WTC11 (cell line): ENCODE measurements at regions not wholly inside any gene's neighbourhood (a gene's known extent, or its start where the extent isn't known, plus 50 kb on each side); places are given as distances from the start of the nearest gene placed in this dataset.

Source experiments
- ATAC-seq: fragments of 200-7000 bp; cut with Tn5 transposase; 2 replicates; pipeline ENCODE4 v1.10.0; 2021; ENCODE audit warnings: mild to moderate bottlenecking, moderate library complexity
- CTCF ChIA-PET: fragments of 300-600 bp; sonication (Branson Sonifier 250); formaldehyde crosslinking; loops from one replicate; lab custom pipeline; 2021; ENCODE audit warnings: antibody characterized with exemption; lab: Charles Lee
- POLR2A ChIA-PET: fragments of 350-600 bp; sonication (Branson Sonifier 250); formaldehyde crosslinking; loops from one replicate; lab custom pipeline; 2021; ENCODE audit warnings: antibody characterized with exemption; lab: Charles Lee
- DNase-seq: peaks from one replicate; pipeline ENCODE4 v3.0.0; 2021; ENCODE audit warnings: low spot score
- H3K27ac Mint-ChIP-seq: 2 replicates; pipeline ENCODE4 v1.8.0; 2021; ENCODE audit warnings: mixed read lengths
- H3K27me3 Mint-ChIP-seq: 2 replicates; pipeline ENCODE4 v1.8.0; 2021; ENCODE audit warnings: low read depth, mild to moderate bottlenecking, moderate library complexity, mixed read lengths
- H3K36me3 Mint-ChIP-seq: 2 replicates; pipeline ENCODE4 v1.8.0; 2021; ENCODE audit warnings: mixed read lengths
- H3K4me1 Mint-ChIP-seq: 2 replicates; pipeline ENCODE4 v1.8.0; 2022; ENCODE audit warnings: mixed read lengths
- H3K4me3 Mint-ChIP-seq: 2 replicates; pipeline ENCODE4 v1.8.0; 2021; ENCODE audit warnings: mild to moderate bottlenecking, moderate library complexity, mixed read lengths
- H3K9me3 Mint-ChIP-seq: 2 replicates; pipeline ENCODE4 v1.8.0; 2021; ENCODE audit warnings: mixed read lengths
- CBFB ChIP-seq: sonication (generic); formaldehyde crosslinking; IDR thresholded peaks from 2 replicates; pipeline ENCODE4 v1.8.1; 2022; ENCODE audit warnings: mild to moderate bottlenecking, low read depth, missing genetic modification reagents
- ELF4 ChIP-seq: sonication (generic); formaldehyde crosslinking; IDR thresholded peaks from 2 replicates; pipeline ENCODE4 v1.8.1; 2022; ENCODE audit warnings: low read depth, mild to moderate bottlenecking, moderate library complexity, missing genetic modification reagents
- FOXK1 ChIP-seq: sonication (generic); formaldehyde crosslinking; IDR thresholded peaks from 2 replicates; pipeline ENCODE4 v1.8.0; 2022; ENCODE audit warnings: mild to moderate bottlenecking, moderate library complexity, missing genetic modification reagents
- GABPB1 ChIP-seq: sonication (generic); formaldehyde crosslinking; IDR thresholded peaks from 2 replicates; pipeline ENCODE4 v1.8.1; 2023; ENCODE audit warnings: mild to moderate bottlenecking, missing genetic modification reagents
- GTF2I ChIP-seq: fragments of 250-450 bp; sonication (Bioruptor Pico); conservative IDR thresholded peaks from 2 replicates; pipeline ENCODE4 v1.4.0; 2021; ENCODE audit warnings: mild to moderate bottlenecking
- IRF2 ChIP-seq: sonication (generic); formaldehyde crosslinking; IDR thresholded peaks from 2 replicates; pipeline ENCODE4 v1.8.0; 2022; ENCODE audit warnings: low read depth, missing genetic modification reagents, borderline replicate concordance
- MXD4 ChIP-seq: fragments of 250-450 bp; sonication (Bioruptor Pico); IDR thresholded peaks from 2 replicates; pipeline ENCODE4 v1.8.0; 2021; ENCODE audit warnings: mild to moderate bottlenecking, moderate library complexity, borderline replicate concordance
- MYBL2 ChIP-seq: sonication (generic); formaldehyde crosslinking; IDR thresholded peaks from 2 replicates; pipeline ENCODE4 v1.8.1; 2023; ENCODE audit warnings: mild to moderate bottlenecking, moderate library complexity, missing genetic modification reagents
- NR1H2 ChIP-seq: sonication (generic); formaldehyde crosslinking; IDR thresholded peaks from 2 replicates; pipeline ENCODE4 v1.9.0; 2021; ENCODE audit warnings: mild to moderate bottlenecking, moderate library complexity, missing genetic modification reagents
- OVOL2 ChIP-seq: fragments of 250-450 bp; sonication (Bioruptor Pico); IDR thresholded peaks from 2 replicates; pipeline ENCODE4 v1.9.0; 2021; ENCODE audit warnings: mild to moderate bottlenecking, borderline replicate concordance
- SOX15 ChIP-seq: fragments of 250-450 bp; sonication (Bioruptor Pico); IDR thresholded peaks from 2 replicates; pipeline ENCODE4 v1.9.0; 2021; ENCODE audit warnings: mild to moderate bottlenecking
- TEAD4 ChIP-seq: sonication (generic); formaldehyde crosslinking; IDR thresholded peaks from 2 replicates; pipeline ENCODE4 v1.8.0; 2022; ENCODE audit warnings: mild to moderate bottlenecking, missing genetic modification reagents
- ZNF416 ChIP-seq: fragments of 250-450 bp; sonication (Bioruptor Pico); IDR thresholded peaks from 2 replicates; pipeline ENCODE4 v1.9.0; 2021; ENCODE audit warnings: mild to moderate bottlenecking, inconsistent platforms
- ZNF671 ChIP-seq: fragments of 250-450 bp; sonication (Bioruptor Pico); IDR thresholded peaks from 2 replicates; pipeline ENCODE4 v1.8.0; 2021; ENCODE audit warnings: mild to moderate bottlenecking
- TF ChIP-seq, protein P1 (sequence below): fragments of 250-450 bp; sonication (Bioruptor Pico); IDR thresholded peaks from 2 replicates; pipeline ENCODE4 v1.9.0; 2021; ENCODE audit warnings: mild to moderate bottlenecking
- TF ChIP-seq, protein P2 (sequence below): fragments of 250-450 bp; sonication (Bioruptor Pico); conservative IDR thresholded peaks from 2 replicates; pipeline ENCODE4 v1.9.0; 2021; ENCODE audit warnings: mild to moderate bottlenecking
- TF ChIP-seq, protein P3 (sequence below): sonication (generic); formaldehyde crosslinking; IDR thresholded peaks from 2 replicates; pipeline ENCODE4 v1.8.1; 2023; ENCODE audit warnings: mild to moderate bottlenecking, missing genetic modification reagents
- TF ChIP-seq, protein P4 (sequence below): sonication (generic); formaldehyde crosslinking; IDR thresholded peaks from 2 replicates; pipeline ENCODE4 v1.8.1; 2023; ENCODE audit warnings: mild to moderate bottlenecking, missing genetic modification reagents, moderate library complexity
- TF ChIP-seq, protein P5 (sequence below): sonication (generic); formaldehyde crosslinking; IDR thresholded peaks from 2 replicates; pipeline ENCODE4 v1.8.1; 2023; ENCODE audit warnings: mild to moderate bottlenecking, missing genetic modification reagents, moderate library complexity
- TF ChIP-seq, protein P6 (sequence below): fragments of 250-450 bp; sonication (Bioruptor Pico); IDR thresholded peaks from 2 replicates; pipeline ENCODE4 v1.8.0; 2021; ENCODE audit warnings: mild to moderate bottlenecking
- TF ChIP-seq, protein P7 (sequence below): sonication (generic); formaldehyde crosslinking; conservative IDR thresholded peaks from 2 replicates; pipeline ENCODE4 v1.8.1; 2022; ENCODE audit warnings: mild to moderate bottlenecking, missing genetic modification reagents
- TF ChIP-seq, protein P8 (sequence below): sonication (generic); formaldehyde crosslinking; IDR thresholded peaks from 2 replicates; pipeline ENCODE4 v1.8.1; 2023; ENCODE audit warnings: mild to moderate bottlenecking, moderate library complexity, missing genetic modification reagents

DNA sequence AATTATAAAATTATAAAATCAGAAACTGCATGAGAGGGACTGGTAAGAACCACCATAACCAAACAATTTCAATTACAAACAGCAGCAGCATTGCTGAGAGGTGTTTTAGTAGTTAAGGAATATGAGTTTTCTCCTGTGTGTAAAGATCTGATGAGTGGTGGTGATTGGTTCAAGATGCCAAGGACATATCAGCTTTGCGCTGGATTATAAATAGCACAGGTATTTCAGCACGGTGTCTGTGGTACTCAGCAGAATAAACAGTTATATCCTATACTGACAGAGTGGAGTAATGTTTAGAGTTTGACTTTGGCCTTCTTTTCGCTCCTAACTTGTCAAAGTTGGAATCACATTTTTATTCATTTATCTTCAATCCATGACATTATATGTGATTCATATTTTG is 501.0 kb downstream of the CDH26 start (continued):
- TF ChIP-seq IRF2 (no peak), NR1H2 (CRISPR knock-in tag) (no peak)
- TF ChIP-seq, protein P1, sequence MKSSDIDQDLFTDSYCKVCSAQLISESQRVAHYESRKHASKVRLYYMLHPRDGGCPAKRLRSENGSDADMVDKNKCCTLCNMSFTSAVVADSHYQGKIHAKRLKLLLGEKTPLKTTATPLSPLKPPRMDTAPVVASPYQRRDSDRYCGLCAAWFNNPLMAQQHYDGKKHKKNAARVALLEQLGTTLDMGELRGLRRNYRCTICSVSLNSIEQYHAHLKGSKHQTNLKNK = no peak
- TF ChIP-seq, protein P2, sequence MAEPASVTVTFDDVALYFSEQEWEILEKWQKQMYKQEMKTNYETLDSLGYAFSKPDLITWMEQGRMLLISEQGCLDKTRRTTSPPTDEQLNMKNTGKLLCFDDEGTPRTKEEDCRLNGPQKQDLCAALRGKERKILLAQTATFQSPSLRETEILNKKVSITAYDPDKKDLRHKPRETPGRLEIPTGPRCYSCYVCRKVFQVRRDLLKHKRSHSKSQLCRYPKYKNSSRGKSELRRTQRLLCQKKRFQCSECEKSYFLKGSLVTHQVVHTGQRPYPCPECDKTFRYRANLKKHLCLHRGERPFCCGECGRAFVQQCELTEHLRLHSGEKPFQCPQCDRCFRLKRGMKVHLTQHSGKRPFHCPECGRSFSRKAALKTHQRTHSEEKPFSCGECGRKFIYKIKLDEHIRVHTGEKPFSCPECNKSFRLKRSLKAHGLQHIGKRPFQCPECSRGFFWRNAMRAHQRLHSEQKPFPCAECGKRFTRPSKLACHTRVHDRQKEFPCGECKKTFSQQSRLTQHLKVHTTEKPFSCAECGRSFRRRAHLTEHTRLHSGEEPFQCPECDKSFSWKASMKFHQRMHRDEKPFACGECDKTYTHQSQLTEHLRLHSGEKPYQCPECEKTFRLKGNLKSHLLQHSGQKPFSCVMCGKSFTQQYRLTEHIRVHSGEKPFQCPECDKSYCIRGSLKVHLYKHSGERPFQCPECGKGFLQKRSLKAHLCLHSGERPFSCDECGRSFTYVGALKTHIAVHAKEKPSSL (CRISPR knock-in tag) = no peak
- TF ChIP-seq, protein P3, sequence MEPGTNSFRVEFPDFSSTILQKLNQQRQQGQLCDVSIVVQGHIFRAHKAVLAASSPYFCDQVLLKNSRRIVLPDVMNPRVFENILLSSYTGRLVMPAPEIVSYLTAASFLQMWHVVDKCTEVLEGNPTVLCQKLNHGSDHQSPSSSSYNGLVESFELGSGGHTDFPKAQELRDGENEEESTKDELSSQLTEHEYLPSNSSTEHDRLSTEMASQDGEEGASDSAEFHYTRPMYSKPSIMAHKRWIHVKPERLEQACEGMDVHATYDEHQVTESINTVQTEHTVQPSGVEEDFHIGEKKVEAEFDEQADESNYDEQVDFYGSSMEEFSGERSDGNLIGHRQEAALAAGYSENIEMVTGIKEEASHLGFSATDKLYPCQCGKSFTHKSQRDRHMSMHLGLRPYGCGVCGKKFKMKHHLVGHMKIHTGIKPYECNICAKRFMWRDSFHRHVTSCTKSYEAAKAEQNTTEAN = no peak
- TF ChIP-seq, protein P4, sequence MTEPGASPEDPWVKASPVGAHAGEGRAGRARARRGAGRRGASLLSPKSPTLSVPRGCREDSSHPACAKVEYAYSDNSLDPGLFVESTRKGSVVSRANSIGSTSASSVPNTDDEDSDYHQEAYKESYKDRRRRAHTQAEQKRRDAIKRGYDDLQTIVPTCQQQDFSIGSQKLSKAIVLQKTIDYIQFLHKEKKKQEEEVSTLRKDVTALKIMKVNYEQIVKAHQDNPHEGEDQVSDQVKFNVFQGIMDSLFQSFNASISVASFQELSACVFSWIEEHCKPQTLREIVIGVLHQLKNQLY = no peak
- TF ChIP-seq, protein P5, sequence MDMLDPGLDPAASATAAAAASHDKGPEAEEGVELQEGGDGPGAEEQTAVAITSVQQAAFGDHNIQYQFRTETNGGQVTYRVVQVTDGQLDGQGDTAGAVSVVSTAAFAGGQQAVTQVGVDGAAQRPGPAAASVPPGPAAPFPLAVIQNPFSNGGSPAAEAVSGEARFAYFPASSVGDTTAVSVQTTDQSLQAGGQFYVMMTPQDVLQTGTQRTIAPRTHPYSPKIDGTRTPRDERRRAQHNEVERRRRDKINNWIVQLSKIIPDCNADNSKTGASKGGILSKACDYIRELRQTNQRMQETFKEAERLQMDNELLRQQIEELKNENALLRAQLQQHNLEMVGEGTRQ (CRISPR knock-in tag) = no peak
- TF ChIP-seq, all 79 proteins: peak for 0

DNA sequence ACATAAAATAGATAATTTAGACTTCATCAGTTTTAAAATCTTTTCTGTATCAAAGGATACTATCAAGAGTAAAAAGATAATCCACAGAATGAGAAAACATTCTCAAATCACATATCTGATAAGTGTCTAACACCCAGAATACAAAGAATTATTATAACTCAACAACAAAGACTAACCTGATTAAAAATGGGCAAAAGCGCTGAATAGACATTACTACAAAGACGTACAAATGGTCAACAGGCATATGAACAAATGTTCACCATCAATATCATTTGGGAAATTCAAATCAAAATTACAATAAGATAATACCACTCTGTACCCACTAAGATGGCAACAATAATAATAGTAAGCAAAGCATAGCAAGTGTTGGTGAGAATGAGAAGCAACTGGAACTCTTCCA is 503.8 kb downstream of the CDH26 start:
- Mint-ChIP-seq H3K36me3 (peaks cover 4% of the 10 kb centered on the region; the same call in 1 of the 2 replicates), H3K27me3 (peaks cover 56% of the 10 kb centered on the region), H3K27ac (no peak overlapping the region), H3K4me1 (no peaks in the 10 kb centered on the region), H3K9me3 (peaks cover 49% of the 10 kb centered on the region), H3K4me3 (no peak overlapping the region)
- DNase-seq (no peak), ATAC-seq (no peak)
- CTCF ChIA-PET = no interaction called here
- POLR2A ChIA-PET = no interaction called here
- TF ChIP-seq ELF4 (CRISPR knock-in tag) (no peak), MYBL2 (CRISPR knock-in tag) (no peak), TEAD4 (no peak), OVOL2 (no peak), CBFB (CRISPR knock-in tag) (no peak), GABPB1 (no peak), GTF2I (CRISPR knock-in tag) (no peak), IRF2 (no peak), MXD4 (CRISPR knock-in tag) (no peak), FOXK1 (CRISPR knock-in tag) (no peak), SOX15 (CRISPR knock-in tag) (no peak), ZNF416 (CRISPR knock-in tag) (no peak), ZNF671 (CRISPR knock-in tag) (no peak)
- TF ChIP-seq, protein P6, sequence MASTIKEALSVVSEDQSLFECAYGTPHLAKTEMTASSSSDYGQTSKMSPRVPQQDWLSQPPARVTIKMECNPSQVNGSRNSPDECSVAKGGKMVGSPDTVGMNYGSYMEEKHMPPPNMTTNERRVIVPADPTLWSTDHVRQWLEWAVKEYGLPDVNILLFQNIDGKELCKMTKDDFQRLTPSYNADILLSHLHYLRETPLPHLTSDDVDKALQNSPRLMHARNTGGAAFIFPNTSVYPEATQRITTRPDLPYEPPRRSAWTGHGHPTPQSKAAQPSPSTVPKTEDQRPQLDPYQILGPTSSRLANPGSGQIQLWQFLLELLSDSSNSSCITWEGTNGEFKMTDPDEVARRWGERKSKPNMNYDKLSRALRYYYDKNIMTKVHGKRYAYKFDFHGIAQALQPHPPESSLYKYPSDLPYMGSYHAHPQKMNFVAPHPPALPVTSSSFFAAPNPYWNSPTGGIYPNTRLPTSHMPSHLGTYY (CRISPR knock-in tag) = no peak
- TF ChIP-seq, protein P1 = no peak
- TF ChIP-seq, protein P7, sequence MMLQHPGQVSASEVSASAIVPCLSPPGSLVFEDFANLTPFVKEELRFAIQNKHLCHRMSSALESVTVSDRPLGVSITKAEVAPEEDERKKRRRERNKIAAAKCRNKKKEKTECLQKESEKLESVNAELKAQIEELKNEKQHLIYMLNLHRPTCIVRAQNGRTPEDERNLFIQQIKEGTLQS = no peak
- TF ChIP-seq, protein P8, sequence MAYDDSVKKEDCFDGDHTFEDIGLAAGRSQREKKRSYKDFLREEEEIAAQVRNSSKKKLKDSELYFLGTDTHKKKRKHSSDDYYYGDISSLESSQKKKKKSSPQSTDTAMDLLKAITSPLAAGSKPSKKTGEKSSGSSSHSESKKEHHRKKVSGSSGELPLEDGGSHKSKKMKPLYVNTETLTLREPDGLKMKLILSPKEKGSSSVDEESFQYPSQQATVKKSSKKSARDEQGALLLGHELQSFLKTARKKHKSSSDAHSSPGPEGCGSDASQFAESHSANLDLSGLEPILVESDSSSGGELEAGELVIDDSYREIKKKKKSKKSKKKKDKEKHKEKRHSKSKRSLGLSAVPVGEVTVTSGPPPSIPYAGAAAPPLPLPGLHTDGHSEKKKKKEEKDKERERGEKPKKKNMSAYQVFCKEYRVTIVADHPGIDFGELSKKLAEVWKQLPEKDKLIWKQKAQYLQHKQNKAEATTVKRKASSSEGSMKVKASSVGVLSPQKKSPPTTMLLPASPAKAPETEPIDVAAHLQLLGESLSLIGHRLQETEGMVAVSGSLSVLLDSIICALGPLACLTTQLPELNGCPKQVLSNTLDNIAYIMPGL (CRISPR knock-in tag) = no peak
